ENCODE measurements at regions not wholly inside any gene's neighbourhood (a gene's known extent, or its start where the extent isn't known, plus 50 kb on each side); places are given as distances from the start of the nearest gene placed in this dataset.
A peak's percentile ranks its signal among the peaks of the same experiment; 100 is the strongest.

GRCh38 chr1:118744420-118744819, 243.7 kb downstream of the TBX15 start (continued):
- no peak for TF ChIP-seq REST (IDR thresholded peaks at IDR 0.05; ENCODE audit: unreplicated experiment)

GRCh38 chr1:118739501-118739900, 248.6 kb downstream of the TBX15 start:
- H4K20me1 ChIP-seq (replicated peaks; ENCODE audit: insufficient read depth), result no peaks in the 10 kb centered on the region
- Mint-ChIP-seq H3K4me3 (no peak overlapping the region), H3K27ac (no peak overlapping the region; the same call in 1 of the 2 replicates), H3K9me3 (peaks cover 3% of the 10 kb centered on the region; the same call in 1 of the 3 replicates), H3K27me3 (ENCODE audit: insufficient read depth, low read depth, poor library complexity) (no peaks in the 10 kb centered on the region), H3K36me3 (ENCODE audit: low read depth) (no peaks in the 10 kb centered on the region), H3K4me1 (peaks cover 21% of the 10 kb centered on the region)
- ATAC-seq, result peak; percentile 98
- H3K4me1 ChIP-seq (ENCODE audit: insufficient read depth), result peaks cover 13% of the 10 kb centered on the region
- no peaks in the 10 kb centered on the region for H3F3A ChIP-seq (replicated peaks; ENCODE audit: low read depth)
- no peaks in the 10 kb centered on the region for H3K27me3 ChIP-seq (ENCODE audit: insufficient read depth)
- TF ChIP-seq EZH2 (IDR thresholded peaks at IDR 0.05; ENCODE audit: low read depth, unreplicated experiment) (no peak), ZNF462 (CRISPR knock-in tag; IDR thresholded peaks at IDR 0.05) (peak; percentile 24; the same call in 1 of the 2 replicates)
- no peaks in the 10 kb centered on the region for H3K79me2 ChIP-seq (replicated peaks; ENCODE audit: insufficient read depth)
- peak; percentile 71 for DNase-seq (ENCODE audit: low spot score)
- no peaks in the 10 kb centered on the region for H3K9me2 ChIP-seq (ENCODE audit: insufficient read depth)
- H3K4me3 ChIP-seq, result no peak overlapping the region
- no peak overlapping the region for H3K27ac ChIP-seq (ENCODE audit: low read depth)
- no peaks in the 10 kb centered on the region for H3K36me3 ChIP-seq (ENCODE audit: insufficient read depth)
- peak overlapping the region; percentile 34; the same call in 1 of the 2 replicates for H3K4me2 ChIP-seq
- no peak overlapping the region for H2AFZ ChIP-seq
